OCI-LY1 (cell line): ENCODE measurements at regions not wholly inside any gene's neighbourhood (a gene's known extent, or its start where the extent isn't known, plus 50 kb on each side); places are given as distances from the start of the nearest gene placed in this dataset.

ENCODE experiments used
- CTCF ChIP-seq: fragments of 200-600 bp; sonication (generic), shearing (Covaris generic); IDR thresholded peaks from 2 replicates; pipeline ENCODE4 v1.5.1; 2017; ENCODE audit warnings: mild to moderate bottlenecking, antibody characterized with exemption, low read length, moderate library complexity, mixed read lengths
- EZH2 ChIP-seq: fragments of 200-600 bp; sonication (generic), shearing (Covaris generic); IDR thresholded peaks from 2 replicates; pipeline ENCODE4 v1.8.0; 2017; ENCODE audit warnings: borderline replicate concordance, mixed run types, mild to moderate bottlenecking, antibody characterized with exemption, low read length, moderate library complexity, mixed read lengths

- TF ChIP-seq CTCF (no peak), EZH2 (no peak)
These were observed 239.8 kb downstream of the METTL4 start for GRCh38 chr18:2331491-2331890.
